Fibroblast of skin of abdomen (primary cell): ENCODE measurements at regions not wholly inside any gene's neighbourhood (a gene's known extent, or its start where the extent isn't known, plus 50 kb on each side); places are given as distances from the start of the nearest gene placed in this dataset.

Experiments
- DNase-seq: peaks from one replicate; pipeline ENCODE4 v3.0.0-alpha.2; 2013

- DNase-seq = no peak
Observed at GRCh38 chr7:41028580-41028979, 674.3 kb downstream of the INHBA start.

GRCh38 chr7:41027428-41028115 is 675.3 kb downstream of the INHBA start:
- DNase-seq = peak; percentile 99

GRCh38 chr7:41024126-41024525 is 678.8 kb downstream of the INHBA start:
- no peak for DNase-seq

GRCh38 chr7:41020056-41020455 is 682.8 kb downstream of the INHBA start:
- no peak for DNase-seq

GRCh38 chr7:41013117-41013516 is 689.8 kb downstream of the INHBA start:
- DNase-seq = no peak

GRCh38 chr7:41012041-41012440 is 690.8 kb downstream of the INHBA start:
- no peak for DNase-seq

GRCh38 chr7:41010967-41011366 is 691.9 kb downstream of the INHBA start:
- peak; percentile 51 for DNase-seq

- no peak for DNase-seq
Observed at GRCh38 chr7:41010418-41010817, 692.5 kb downstream of the INHBA start.

- DNase-seq = no peak
Observed at GRCh38 chr7:41007811-41008210, 695.1 kb downstream of the INHBA start.

GRCh38 chr7:41007351-41007751 is 695.5 kb downstream of the INHBA start:
- peak; percentile 76 for DNase-seq

GRCh38 chr7:41006306-41006995 is 696.4 kb downstream of the INHBA start:
- peak; percentile 80 for DNase-seq

- peak; percentile 92 for DNase-seq
Observed at GRCh38 chr7:41005374-41005901, 697.5 kb downstream of the INHBA start.

- DNase-seq = no peak
Observed at GRCh38 chr7:41003977-41004376, 698.9 kb downstream of the INHBA start.

GRCh38 chr7:41003611-41003940 is 699.3 kb downstream of the INHBA start:
- DNase-seq = no peak

- no peak for DNase-seq
Observed at GRCh38 chr7:41002741-41003610, 699.9 kb downstream of the INHBA start.

GRCh38 chr7:41000042-41000441 is 702.8 kb downstream of the INHBA start:
- DNase-seq = no peak

GRCh38 chr7:40996233-40996677 is 706.6 kb downstream of the INHBA start:
- DNase-seq = no peak

- peak; percentile 24 for DNase-seq
Observed at GRCh38 chr7:40990841-40991240, 712.0 kb downstream of the INHBA start.

- DNase-seq = no peak
Observed at GRCh38 chr7:40987571-40987970, 715.3 kb downstream of the INHBA start.

- peak; percentile 82 for DNase-seq
Observed at GRCh38 chr7:40986351-40986873, 716.5 kb downstream of the INHBA start.

- no peak for DNase-seq
Observed at GRCh38 chr7:40983111-40983510, 719.8 kb downstream of the INHBA start.

- peak; percentile 41 for DNase-seq
Observed at GRCh38 chr7:40979296-40979695, 723.6 kb downstream of the INHBA start.

GRCh38 chr7:40978047-40978446 is 724.8 kb downstream of the INHBA start:
- no peak for DNase-seq
